WTC11 (cell line): ENCODE measurements at regions not wholly inside any gene's neighbourhood (a gene's known extent, or its start where the extent isn't known, plus 50 kb on each side); places are given as distances from the start of the nearest gene placed in this dataset.

ENCODE experiments used
- ATAC-seq: fragments of 200-7000 bp; cut with Tn5 transposase; 2 replicates; pipeline ENCODE4 v1.10.0; 2021; ENCODE audit warnings: mild to moderate bottlenecking, moderate library complexity
- CTCF ChIA-PET: fragments of 300-600 bp; sonication (Branson Sonifier 250); formaldehyde crosslinking; loops from one replicate; lab custom pipeline; 2021; ENCODE audit warnings: antibody characterized with exemption; lab: Charles Lee
- POLR2A ChIA-PET: fragments of 350-600 bp; sonication (Branson Sonifier 250); formaldehyde crosslinking; loops from one replicate; lab custom pipeline; 2021; ENCODE audit warnings: antibody characterized with exemption; lab: Charles Lee
- DNase-seq: peaks from one replicate; pipeline ENCODE4 v3.0.0; 2021; ENCODE audit warnings: low spot score
- H3K27ac Mint-ChIP-seq: 2 replicates; pipeline ENCODE4 v1.8.0; 2021; ENCODE audit warnings: mixed read lengths
- H3K27me3 Mint-ChIP-seq: 2 replicates; pipeline ENCODE4 v1.8.0; 2021; ENCODE audit warnings: low read depth, mild to moderate bottlenecking, moderate library complexity, mixed read lengths
- H3K36me3 Mint-ChIP-seq: 2 replicates; pipeline ENCODE4 v1.8.0; 2021; ENCODE audit warnings: mixed read lengths
- H3K4me1 Mint-ChIP-seq: 2 replicates; pipeline ENCODE4 v1.8.0; 2022; ENCODE audit warnings: mixed read lengths
- H3K4me3 Mint-ChIP-seq: 2 replicates; pipeline ENCODE4 v1.8.0; 2021; ENCODE audit warnings: mild to moderate bottlenecking, moderate library complexity, mixed read lengths
- H3K9me3 Mint-ChIP-seq: 2 replicates; pipeline ENCODE4 v1.8.0; 2021; ENCODE audit warnings: mixed read lengths
- FOXK1 ChIP-seq: sonication (generic); formaldehyde crosslinking; IDR thresholded peaks from 2 replicates; pipeline ENCODE4 v1.8.0; 2022; ENCODE audit warnings: mild to moderate bottlenecking, moderate library complexity, missing genetic modification reagents
- GTF2I ChIP-seq: fragments of 250-450 bp; sonication (Bioruptor Pico); conservative IDR thresholded peaks from 2 replicates; pipeline ENCODE4 v1.4.0; 2021; ENCODE audit warnings: mild to moderate bottlenecking
- JAZF1 ChIP-seq: fragments of 250-450 bp; sonication (Bioruptor Pico); IDR thresholded peaks from 2 replicates; pipeline ENCODE4 v1.9.0; 2021; ENCODE audit warnings: moderate library complexity, mild to moderate bottlenecking, inconsistent platforms
- JUN ChIP-seq: sonication (generic); formaldehyde crosslinking; IDR thresholded peaks from 2 replicates; pipeline ENCODE4 v1.8.0; 2023; ENCODE audit warnings: mild to moderate bottlenecking, missing genetic modification reagents
- NFE2L1 ChIP-seq: sonication (generic); formaldehyde crosslinking; IDR thresholded peaks from 2 replicates; pipeline ENCODE4 v1.8.1; 2023; ENCODE audit warnings: missing genetic modification reagents
- RELA ChIP-seq: sonication (generic); formaldehyde crosslinking; IDR thresholded peaks from 2 replicates; pipeline ENCODE4 v1.8.1; 2022; ENCODE audit warnings: missing genetic modification reagents, mild to moderate bottlenecking, borderline replicate concordance
- SMAD4 ChIP-seq: sonication (generic); formaldehyde crosslinking; IDR thresholded peaks from 2 replicates; pipeline ENCODE4 v1.8.0; 2022; ENCODE audit warnings: mild to moderate bottlenecking, missing genetic modification reagents
- SOX15 ChIP-seq: fragments of 250-450 bp; sonication (Bioruptor Pico); IDR thresholded peaks from 2 replicates; pipeline ENCODE4 v1.9.0; 2021; ENCODE audit warnings: mild to moderate bottlenecking
- ZNF121 ChIP-seq: sonication (generic); formaldehyde crosslinking; IDR thresholded peaks from 2 replicates; pipeline ENCODE4 v1.8.0; 2023; ENCODE audit warnings: missing genetic modification reagents
- ZNF396 ChIP-seq: fragments of 250-450 bp; sonication (Bioruptor Pico); IDR thresholded peaks from 2 replicates; pipeline ENCODE4 v1.8.0; 2021; ENCODE audit warnings: mild to moderate bottlenecking, moderate library complexity, borderline replicate concordance
- ZNF423 ChIP-seq: fragments of 250-450 bp; sonication (Bioruptor Pico); IDR thresholded peaks from 2 replicates; pipeline ENCODE4 v2.1.2; 2022; ENCODE audit warnings: mild to moderate bottlenecking, moderate library complexity
- ZNF671 ChIP-seq: fragments of 250-450 bp; sonication (Bioruptor Pico); IDR thresholded peaks from 2 replicates; pipeline ENCODE4 v1.8.0; 2021; ENCODE audit warnings: mild to moderate bottlenecking
- TF ChIP-seq, protein P1 (sequence below): fragments of 250-450 bp; sonication (Bioruptor Pico); IDR thresholded peaks from 2 replicates; pipeline ENCODE4 v1.8.0; 2021; ENCODE audit warnings: mild to moderate bottlenecking
- TF ChIP-seq, protein P2 (sequence below): sonication (generic); formaldehyde crosslinking; IDR thresholded peaks from 2 replicates; pipeline ENCODE4 v1.8.0; 2022; ENCODE audit warnings: mild to moderate bottlenecking, missing genetic modification reagents
- TF ChIP-seq, protein P3 (sequence below): sonication (generic); formaldehyde crosslinking; IDR thresholded peaks from 2 replicates; pipeline ENCODE4 v1.8.0; 2023; ENCODE audit warnings: missing genetic modification reagents
- TF ChIP-seq, protein P4 (sequence below): fragments of 250-450 bp; sonication (Bioruptor Pico); IDR thresholded peaks from 2 replicates; pipeline ENCODE4 v1.9.0; 2021; ENCODE audit warnings: mild to moderate bottlenecking
- TF ChIP-seq, protein P5 (sequence below): fragments of 200-600 bp; IDR thresholded peaks from 2 replicates; pipeline ENCODE4 v1.8.0; 2022; ENCODE audit warnings: antibody characterized with exemption

DNA sequence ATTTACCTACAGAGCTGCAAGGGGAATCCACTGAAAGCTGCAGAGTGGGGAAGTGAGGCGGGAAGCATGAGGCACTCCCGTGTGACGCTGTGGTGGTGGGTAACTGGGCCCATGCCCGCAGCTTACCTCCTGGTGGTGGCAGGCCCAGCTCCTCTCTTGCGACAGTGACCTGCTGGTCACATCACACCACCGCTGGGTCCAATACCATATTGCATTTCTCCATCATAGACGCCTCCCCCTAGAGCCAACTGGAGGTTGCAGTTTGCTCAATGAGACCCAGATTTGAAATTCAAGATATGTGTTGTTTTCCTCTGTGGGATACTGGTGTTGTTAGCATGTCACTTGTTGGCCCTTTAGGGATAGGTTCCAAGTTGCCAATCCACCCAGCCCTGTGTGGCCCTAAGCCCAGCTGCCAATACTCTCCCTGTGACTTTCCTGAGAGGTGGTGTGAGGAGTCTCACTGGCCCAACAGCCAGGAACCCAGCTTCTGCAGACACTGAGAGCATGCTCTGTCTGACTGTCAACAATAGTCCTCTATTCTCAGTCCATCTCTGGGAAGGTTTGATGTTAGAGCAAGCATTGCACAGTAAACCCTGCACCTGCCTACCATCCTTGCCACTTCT lies 428.3 kb downstream of the GADD45G start:
- H3K4me1 Mint-ChIP-seq = peaks cover 47% of the 10 kb centered on the region
- CTCF ChIA-PET = no interaction called here
- no peak overlapping the region for H3K27ac Mint-ChIP-seq
- DNase-seq (no peak), ATAC-seq (no peak)
- no peaks in the 10 kb centered on the region; the same call in none of the 2 replicates for H3K27me3 Mint-ChIP-seq
- H3K4me3 Mint-ChIP-seq = no peak overlapping the region
- no peaks in the 10 kb centered on the region for H3K9me3 Mint-ChIP-seq
- POLR2A ChIA-PET = no interaction called here
- H3K36me3 Mint-ChIP-seq = no peaks in the 10 kb centered on the region
- TF ChIP-seq SMAD4 (no peak), NFE2L1 (no peak), ZNF121 (CRISPR knock-in tag) (no peak), ZNF423 (CRISPR knock-in tag) (no peak), GTF2I (CRISPR knock-in tag) (no peak)
- TF ChIP-seq, protein P1, sequence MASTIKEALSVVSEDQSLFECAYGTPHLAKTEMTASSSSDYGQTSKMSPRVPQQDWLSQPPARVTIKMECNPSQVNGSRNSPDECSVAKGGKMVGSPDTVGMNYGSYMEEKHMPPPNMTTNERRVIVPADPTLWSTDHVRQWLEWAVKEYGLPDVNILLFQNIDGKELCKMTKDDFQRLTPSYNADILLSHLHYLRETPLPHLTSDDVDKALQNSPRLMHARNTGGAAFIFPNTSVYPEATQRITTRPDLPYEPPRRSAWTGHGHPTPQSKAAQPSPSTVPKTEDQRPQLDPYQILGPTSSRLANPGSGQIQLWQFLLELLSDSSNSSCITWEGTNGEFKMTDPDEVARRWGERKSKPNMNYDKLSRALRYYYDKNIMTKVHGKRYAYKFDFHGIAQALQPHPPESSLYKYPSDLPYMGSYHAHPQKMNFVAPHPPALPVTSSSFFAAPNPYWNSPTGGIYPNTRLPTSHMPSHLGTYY = no peak
- TF ChIP-seq, protein P2, sequence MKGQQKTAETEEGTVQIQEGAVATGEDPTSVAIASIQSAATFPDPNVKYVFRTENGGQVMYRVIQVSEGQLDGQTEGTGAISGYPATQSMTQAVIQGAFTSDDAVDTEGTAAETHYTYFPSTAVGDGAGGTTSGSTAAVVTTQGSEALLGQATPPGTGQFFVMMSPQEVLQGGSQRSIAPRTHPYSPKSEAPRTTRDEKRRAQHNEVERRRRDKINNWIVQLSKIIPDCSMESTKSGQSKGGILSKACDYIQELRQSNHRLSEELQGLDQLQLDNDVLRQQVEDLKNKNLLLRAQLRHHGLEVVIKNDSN (CRISPR knock-in tag) = no peak
- TF ChIP-seq, protein P3, sequence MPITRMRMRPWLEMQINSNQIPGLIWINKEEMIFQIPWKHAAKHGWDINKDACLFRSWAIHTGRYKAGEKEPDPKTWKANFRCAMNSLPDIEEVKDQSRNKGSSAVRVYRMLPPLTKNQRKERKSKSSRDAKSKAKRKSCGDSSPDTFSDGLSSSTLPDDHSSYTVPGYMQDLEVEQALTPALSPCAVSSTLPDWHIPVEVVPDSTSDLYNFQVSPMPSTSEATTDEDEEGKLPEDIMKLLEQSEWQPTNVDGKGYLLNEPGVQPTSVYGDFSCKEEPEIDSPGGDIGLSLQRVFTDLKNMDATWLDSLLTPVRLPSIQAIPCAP (CRISPR knock-in tag) = no peak
- TF ChIP-seq, protein P4, sequence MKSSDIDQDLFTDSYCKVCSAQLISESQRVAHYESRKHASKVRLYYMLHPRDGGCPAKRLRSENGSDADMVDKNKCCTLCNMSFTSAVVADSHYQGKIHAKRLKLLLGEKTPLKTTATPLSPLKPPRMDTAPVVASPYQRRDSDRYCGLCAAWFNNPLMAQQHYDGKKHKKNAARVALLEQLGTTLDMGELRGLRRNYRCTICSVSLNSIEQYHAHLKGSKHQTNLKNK (CRISPR knock-in tag) = no peak

DNA sequence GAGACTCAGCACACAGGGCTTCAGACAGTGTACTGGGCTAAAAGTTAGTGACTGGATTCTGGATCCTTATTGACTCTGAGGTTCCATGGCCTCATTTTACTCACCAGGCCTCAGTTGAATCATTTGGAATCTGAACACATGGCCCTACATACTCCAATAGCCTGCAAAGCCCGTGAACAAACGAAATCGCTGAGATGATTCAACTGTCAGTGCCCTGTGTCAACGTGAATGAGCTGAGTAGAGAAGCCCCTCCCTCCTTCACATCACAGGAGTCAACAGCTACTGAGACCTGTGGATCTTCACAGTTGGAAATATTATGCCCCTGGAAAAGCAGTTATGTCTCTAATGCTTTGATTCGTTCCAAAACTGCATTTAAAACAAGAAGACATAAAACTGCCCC lies 429.3 kb downstream of the GADD45G start:
- ChIA-PET POLR2A (no interaction called here), CTCF (interaction anchor here (1.0 kb wide), 1 partner anchor 431 kb away, joined by 3 read pairs; no protein-coding TSS in a partner anchor)
- Mint-ChIP-seq H3K36me3 (no peaks in the 10 kb centered on the region), H3K9me3 (no peaks in the 10 kb centered on the region), H3K27ac (no peak overlapping the region), H3K4me3 (no peak overlapping the region), H3K4me1 (peaks cover 50% of the 10 kb centered on the region), H3K27me3 (no peaks in the 10 kb centered on the region; the same call in none of the 2 replicates)
- ATAC-seq = peak; percentile 26; the same call in 1 of the 2 replicates
- no peak for TF ChIP-seq RELA (CRISPR knock-in tag)
- TF ChIP-seq, all 79 proteins: peak for 0
- no peak for DNase-seq

DNA sequence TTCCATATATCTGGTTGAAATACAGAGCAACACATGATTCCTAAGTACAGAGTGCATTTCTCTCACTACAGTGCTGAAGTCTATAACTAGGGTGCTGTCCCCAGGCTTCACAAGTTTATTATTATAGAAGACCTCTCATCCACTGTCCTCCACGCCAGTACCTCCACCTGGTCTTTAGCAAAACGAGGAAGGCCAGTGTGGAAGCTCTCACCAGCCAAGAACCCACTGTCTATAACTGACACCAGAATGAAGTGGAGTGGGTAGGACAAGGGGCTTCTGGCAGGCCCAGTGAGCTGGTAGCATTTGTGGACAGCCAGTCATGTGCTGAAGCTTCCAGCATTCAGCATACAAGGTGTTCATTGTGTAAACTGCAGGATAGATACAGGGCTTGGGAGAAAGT lies 430.7 kb downstream of the GADD45G start:
- no peak overlapping the region for H3K27ac Mint-ChIP-seq
- ATAC-seq = no peak
- POLR2A ChIA-PET = no interaction called here
- H3K4me3 Mint-ChIP-seq = no peak overlapping the region
- TF ChIP-seq, protein P5, sequence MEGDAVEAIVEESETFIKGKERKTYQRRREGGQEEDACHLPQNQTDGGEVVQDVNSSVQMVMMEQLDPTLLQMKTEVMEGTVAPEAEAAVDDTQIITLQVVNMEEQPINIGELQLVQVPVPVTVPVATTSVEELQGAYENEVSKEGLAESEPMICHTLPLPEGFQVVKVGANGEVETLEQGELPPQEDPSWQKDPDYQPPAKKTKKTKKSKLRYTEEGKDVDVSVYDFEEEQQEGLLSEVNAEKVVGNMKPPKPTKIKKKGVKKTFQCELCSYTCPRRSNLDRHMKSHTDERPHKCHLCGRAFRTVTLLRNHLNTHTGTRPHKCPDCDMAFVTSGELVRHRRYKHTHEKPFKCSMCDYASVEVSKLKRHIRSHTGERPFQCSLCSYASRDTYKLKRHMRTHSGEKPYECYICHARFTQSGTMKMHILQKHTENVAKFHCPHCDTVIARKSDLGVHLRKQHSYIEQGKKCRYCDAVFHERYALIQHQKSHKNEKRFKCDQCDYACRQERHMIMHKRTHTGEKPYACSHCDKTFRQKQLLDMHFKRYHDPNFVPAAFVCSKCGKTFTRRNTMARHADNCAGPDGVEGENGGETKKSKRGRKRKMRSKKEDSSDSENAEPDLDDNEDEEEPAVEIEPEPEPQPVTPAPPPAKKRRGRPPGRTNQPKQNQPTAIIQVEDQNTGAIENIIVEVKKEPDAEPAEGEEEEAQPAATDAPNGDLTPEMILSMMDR = no peak
- TF ChIP-seq FOXK1 (CRISPR knock-in tag) = no peak
- no peak for TF ChIP-seq ZNF396 (CRISPR knock-in tag)
- no peak for TF ChIP-seq JAZF1 (CRISPR knock-in tag)
- no peak for TF ChIP-seq SOX15 (CRISPR knock-in tag)
- TF ChIP-seq ZNF671 (CRISPR knock-in tag) = no peak
- TF ChIP-seq JUN = no peak
- DNase-seq = no peak
- no peaks in the 10 kb centered on the region; the same call in none of the 2 replicates for H3K27me3 Mint-ChIP-seq
- CTCF ChIA-PET = no interaction called here
- H3K9me3 Mint-ChIP-seq = peaks cover under 1% of the 10 kb centered on the region
- no peaks in the 10 kb centered on the region for H3K36me3 Mint-ChIP-seq
- H3K4me1 Mint-ChIP-seq = peaks cover 45% of the 10 kb centered on the region
